ENCODE measurements at regions not wholly inside any gene's neighbourhood (a gene's known extent, or its start where the extent isn't known, plus 50 kb on each side); places are given as distances from the start of the nearest gene placed in this dataset.

DNA sequence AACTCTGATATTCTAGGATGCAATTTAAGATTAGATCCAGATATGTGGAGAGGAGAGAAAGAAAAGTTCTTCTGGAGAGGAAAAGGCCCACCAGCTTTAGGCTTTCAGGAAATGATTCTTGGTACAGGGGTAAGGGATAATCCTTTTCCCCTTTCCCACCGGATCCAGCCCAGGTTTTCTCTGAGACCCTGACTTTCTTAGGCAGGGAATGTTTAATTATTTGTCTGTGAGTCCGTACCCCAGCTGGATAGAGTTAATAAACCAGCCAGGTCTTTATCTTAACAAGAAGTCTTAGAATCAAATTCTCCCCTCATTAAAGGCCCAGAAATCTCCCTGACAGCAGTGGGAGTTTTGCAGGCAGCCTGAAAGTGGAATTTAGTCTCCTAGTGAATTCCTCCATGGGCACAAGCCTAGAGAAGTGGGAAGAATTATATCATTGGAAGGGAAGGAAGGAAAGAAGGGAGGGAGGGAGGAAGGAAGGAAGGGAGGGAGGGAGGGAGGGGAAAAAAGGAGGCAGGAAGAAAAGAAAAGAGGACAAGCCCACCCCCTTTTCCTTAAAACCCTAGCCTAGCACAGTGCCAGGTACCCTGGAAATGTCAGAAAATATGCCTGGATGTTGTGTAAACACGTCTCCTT is 189.0 kb downstream of the PLPP3 start:
- DNase-seq, result no peak

DNA sequence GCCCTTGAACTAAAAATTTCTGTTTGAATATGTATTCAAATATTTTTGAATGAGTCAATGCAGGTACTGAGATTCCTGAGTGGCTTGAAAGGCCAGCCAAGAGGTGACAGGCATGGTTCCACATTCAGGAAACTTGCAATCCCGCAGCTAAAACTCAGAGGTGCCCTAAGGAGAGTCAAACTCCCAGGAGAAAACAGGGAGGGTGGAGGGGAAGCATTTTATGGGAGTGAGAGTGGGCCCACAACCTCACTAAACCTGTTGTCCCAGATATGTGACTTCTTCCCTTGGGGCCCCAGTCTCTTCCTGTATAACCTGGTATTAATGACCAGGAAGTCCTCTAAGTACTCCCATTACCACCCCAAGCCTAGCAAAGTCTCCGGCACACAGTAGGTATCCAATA is 189.6 kb downstream of the PLPP3 start:
- no peak for DNase-seq

DNA sequence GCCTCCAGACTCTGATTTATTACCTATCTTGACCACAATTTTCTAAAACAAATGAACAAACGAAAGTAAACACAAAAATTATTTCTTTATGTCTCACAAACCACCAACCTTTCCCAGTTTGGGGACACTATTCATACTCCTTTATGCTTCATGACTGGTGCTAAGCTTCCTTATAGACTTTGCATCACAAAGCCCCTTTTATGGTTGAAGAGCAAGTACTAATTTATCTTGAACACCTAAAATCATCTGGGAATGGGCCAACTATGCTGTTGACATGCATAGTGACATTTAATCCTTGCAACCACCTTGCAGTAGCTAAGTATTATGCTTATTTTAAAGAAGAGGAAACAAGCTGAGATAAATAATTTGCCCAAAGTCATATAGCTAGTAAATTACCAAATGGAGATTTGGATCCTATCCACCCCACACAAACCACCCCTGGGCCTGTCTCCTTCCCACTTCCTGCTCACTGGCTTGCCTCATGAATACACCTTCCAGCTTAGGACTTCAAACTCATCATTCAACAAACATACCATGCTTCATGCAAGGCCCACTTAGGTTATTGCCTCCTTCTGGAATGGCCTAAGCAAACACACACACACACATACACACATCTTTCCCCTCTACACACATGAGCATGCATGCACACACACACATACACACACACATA is 192.2 kb downstream of the PLPP3 start:
- no peak for DNase-seq

DNA sequence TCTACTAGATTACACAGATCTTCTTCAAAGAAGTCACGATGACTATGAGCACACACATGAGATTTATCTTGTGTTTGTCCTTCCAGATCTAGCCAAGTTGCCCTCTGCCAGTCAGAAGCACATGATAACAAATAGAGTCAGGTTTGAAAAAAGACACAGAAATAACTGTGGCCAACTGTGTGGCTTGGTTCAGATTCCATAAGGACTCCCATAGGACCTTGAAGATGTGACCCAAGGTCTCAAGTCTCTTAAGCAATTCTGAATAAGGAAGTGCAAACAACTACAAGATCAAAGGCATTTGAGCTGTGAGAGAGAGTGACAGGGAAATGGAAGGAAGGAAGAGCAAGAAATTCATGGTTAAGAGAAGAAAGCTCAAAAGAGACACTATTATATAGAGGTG is 194.0 kb downstream of the PLPP3 start:
- no peak for DNase-seq

DNA sequence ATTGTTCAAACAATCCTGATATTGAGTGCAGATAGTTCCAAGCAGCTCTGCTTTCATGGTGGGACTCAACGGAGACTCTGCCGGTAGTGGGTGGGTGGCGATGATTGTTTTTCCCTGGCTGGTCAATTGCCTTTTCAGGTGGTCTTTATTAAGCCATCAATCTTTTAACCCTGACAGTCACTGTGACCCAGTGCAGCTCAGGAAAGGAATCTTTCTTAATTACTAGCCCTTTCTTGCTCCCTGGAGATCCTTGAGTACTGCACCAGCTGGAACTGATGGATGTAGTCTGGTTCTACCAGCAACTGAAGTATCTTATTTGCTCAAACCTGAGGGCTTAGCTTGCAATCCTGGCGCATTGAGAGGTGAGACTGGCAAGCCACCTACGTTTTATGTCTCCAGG is 196.4 kb downstream of the PLPP3 start:
- no peak for DNase-seq

DNA sequence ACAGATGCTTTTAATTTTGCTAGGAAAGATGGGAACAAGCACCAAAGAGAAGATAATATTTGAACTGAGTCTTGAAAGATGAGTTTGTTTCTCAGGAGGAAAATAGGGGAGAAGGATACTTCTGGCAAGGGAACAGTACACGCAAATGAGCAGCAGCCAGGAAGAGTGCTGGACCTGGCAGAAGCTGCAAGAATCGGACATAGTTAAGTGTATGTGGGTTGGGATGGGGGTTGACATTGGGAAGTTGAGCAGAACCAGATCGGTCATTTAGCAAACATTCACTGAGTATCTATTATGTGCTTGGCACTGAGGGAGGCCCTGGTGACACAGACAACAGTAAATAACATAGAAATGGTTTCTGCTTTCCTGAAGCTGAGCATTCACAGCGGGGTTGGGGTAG is 198.8 kb downstream of the PLPP3 start:
- no peak for DNase-seq

DNA sequence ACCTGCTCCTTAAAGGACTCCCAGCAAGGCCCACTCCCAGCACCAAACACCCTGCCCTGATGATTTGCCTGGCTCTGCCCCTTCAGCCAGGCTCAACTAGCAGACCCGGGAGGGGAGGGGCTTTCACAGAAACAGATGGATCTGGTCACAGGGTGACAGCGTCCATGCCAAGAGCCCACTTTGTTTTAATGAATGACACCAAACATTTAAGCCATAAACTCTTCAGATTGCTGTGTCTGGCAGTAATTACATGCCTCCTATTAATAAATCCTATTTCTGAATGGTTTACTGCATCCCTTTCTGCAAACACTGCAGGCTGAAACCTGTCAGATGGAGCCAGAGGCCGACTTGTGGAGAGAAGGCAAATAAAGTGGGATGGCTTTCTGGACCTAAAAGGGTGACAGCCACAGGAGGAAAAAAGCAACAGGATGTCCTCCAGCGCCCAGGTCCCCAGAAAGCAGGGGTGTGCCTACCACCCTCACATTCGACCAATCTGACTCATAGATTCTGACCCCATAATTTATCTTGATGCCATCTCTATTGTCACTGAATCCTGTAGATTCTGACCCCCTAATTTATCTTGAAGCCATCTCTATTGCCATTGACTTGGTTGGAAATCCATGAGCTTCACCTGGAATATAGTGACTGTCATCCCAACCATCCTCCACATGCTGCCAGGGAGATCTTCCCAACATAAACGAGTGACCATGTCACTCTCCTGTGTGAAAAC is 200.9 kb downstream of the PLPP3 start:
- no peak for DNase-seq

DNA sequence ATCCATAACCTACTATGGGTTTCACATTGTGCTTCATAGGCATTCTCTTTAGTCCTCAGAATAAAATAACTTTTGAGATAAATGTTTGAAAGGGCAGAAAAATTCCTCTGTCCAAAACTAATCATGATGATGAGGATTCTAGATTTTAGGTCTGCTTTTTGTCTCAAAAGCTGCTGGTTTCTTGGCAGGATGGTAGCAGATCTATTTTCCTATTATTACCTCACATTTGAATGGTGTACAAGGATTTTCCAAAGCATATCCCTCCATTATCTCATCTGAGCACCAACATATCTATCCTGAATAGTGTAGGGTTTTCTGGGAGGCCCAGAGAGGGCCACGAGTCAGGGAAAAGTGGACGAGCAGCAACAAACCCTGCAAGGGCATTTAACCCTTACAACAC is 201.9 kb downstream of the PLPP3 start:
- DNase-seq, result no peak

DNA sequence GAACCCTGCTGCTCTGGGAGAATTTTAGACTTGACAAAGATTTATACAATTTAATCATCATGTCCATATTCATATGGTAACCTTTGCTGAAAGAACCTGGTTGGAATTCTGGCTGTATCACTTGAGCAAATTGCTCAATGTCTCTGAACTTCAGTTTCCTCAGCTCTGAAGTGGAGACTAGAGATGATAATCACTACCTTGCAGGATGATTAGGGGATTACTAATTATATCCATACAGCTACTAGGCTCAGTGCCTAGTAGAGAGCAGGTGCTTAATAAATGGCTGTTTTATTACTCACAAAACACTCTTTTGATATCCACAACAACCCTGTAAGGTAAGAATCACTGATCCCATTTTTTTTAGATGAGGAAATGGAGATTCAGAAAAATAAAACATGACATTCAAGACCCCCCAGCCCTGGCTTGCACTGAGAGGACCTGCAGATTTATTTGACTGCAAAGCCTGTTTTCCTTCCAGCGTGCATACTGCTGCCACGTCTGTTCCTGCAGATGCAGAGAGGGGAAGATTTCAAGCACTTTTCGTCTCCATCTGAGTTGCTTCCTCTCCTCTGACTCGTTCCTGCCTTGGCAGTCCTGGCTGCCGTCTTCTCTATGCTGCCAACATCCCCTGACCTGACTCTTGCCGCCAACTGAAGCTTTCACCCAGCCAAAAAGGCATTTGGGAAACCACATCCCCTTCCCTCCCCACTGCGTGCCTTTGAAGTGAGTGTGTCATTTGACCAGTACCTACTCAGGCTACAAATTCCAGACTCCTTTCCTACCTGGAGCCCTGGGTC is 203.0 kb downstream of the PLPP3 start:
- DNase-seq, result no peak

DNA sequence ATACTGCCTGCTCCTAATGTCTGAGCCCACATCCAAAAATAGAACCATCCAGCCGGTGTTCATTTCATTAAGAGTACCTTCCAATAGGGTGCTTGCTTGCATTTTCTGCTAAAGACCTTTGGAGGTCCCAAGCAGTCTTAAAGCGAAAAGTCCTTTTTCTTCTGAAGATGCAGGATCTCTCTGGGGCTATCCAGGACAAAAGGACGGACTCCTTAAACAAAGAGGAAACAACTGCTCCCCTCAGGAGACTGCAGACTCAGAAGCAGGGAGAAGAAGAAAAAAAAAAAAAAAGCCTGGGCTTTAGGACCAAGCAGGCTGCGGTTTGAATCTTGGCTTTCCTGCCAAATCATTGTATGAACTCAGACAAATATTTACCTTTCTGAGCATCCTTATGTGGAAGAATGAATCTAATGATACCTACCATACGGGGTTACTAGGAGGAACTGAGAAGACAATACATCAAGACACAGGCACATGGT is 204.0 kb downstream of the PLPP3 start:
- DNase-seq, result no peak

DNA sequence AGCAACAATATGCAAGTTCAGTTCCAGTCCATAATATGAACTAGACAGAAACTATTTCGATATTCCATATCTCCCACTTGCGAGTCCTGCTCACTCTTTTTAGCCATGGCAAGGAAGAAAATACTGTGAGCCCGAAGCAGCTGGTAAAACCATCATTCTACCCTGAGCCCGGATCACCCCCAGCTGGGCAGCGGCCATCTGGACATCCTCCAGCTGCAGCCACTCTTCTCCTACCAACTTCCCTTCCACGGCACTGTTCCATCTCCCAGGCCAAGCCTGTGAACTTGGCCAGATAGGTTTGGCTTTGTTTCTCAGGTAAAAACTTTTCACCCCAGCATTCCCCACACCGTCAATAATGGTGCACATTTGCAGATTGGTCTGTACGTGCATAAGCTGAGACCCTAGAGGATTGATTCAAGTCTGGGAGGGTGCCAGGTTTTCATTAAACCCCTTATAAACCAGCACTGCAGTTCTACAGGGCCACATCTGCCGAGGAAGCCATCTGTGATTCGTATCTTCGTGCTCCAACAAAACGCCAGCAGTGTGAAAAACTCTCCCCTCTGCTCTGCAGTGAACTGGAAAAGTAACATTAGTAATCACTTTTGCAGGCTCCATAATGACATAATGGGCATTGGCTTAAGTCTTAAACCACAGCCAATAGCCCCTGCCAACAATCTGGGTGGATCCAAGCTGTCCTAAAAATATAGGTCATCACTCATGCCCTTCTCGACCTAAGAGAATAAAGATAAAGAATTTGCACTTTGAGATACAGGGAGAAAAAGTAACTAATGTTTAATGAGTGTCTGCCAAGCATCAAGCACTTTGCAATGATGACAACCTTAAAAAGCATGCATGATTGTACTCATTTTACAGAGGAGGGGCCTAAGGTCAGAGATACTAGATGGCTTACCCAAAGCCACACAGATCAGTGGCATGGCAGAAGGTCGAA is 205.1 kb downstream of the PLPP3 start:
- DNase-seq, result no peak

DNA sequence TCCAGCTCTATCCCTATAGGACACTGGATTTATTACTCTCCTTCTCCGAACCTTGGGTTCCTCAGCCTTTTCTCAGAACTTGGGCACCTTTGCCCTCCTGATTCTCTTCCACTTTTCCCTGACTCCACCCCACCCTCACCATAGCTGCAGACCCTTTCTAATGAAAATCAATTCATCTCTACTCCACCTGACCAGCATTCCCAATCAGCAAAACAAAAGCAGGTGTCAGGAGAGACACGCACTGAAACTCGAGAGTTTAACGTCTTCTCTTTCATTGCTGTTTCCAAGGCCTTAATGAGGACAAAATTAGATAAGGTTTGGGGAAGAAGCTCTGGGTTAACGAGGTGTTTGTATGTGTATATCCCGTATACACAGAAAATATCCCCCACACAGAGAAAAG is 208.8 kb downstream of the PLPP3 start:
- no peak for DNase-seq

DNA sequence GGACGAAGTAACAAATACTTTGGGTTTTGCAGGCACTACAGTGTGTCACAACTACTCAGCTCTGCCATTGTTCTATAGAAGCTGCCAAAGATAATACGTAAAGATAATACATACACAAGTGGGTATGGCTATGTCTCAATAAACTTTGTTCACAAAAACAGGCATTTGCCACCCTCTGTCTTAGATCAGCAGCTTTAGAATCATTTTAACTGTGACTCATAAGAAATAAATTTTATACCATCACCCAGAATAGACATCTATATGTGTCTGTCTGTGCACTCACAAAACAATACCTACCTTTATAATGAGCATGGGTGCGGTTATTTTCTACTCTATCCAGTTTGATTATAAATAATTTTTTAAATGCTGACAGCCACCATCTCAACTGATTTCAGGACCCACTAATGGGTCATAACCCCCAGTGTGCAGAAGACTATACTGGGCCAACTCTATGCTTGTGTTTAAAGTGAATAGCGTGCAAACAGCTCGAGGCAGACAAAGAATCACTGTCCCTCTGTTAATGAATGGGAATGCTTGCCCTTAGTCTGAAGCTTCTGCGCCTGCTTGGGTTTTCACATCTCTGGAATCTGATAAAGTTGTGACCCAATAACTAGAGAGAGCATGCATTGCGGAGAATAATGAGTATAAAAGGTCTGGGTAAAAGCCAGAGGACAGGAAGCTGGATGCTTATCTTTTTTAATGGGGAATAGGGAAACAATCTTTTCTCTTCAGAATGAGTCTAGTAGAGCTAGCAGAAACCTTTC is 216.2 kb downstream of the PLPP3 start:
- no peak for DNase-seq

DNA sequence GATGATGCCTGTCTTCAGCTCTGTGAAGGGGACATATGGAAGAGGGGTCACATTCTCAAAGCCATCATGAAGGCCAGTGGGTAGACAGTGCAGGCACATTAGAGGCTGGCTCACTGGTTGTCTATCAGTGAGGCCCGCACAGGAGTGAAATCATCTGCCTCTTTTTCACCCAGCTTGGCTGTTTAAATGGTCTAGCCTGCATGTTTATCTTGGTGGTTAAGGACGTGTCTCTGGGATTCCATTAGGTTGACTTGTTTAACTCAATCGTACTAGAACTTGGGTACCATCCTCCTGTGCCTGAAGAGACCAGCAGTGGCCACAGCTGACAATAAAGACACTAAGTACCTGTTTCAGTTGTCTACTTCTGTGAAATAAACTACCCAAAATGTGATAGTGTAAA is 219.3 kb downstream of the PLPP3 start:
- DNase-seq, result no peak

DNA sequence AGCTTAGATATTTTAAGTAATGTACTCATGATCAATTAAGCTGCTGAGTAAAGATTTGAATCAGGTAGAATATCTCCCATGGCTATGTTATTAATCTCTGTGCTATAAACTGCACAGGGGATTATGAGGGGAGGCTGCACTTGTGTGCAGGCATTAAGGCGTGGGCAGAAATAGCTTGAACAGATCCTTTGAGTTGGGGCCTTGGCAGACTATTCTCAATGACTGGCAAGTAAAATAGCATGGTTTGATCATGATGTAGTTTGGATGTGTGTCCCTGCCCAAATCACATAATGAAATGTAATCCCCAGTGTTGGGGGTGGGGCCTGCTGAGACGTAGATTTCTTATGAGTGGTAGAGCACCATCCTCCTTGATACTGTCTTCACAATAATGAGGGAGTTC is 220.3 kb downstream of the PLPP3 start:
- DNase-seq, result no peak

DNA sequence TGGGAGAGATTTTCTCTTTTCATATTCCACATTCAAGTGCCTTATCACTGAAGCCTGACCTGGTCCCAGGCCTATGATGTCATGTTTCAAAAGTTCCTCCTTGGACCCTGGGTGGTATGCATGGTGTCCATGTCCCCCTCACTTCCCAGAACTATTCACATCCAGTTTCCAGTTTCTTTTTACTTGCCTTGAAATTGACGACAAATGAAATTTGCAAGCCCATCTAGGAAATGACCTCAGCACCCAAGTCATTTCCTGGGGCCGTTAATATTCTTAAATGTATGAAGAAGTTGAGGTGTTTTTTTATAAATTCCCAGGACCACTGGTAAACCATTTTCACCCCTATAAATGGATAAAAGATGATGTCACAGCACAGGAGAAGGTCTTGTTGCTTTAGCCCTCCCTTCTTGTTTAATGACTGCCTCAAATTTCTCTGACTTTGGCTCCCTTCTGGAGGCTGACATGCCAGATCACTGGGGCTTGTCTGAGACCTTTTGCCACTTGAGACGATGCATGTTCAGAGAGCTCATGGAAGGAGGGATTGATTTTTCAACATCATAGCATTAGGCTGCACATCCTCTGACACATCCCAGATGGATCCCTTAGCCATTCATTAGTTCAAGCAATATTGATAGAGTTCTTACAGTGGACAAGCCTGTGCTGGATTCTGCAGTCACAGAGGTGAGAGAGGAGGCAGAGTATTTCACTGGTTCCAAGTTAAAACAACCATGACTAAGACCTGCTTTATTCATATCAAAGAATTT is 221.3 kb downstream of the PLPP3 start:
- no peak for DNase-seq

DNA sequence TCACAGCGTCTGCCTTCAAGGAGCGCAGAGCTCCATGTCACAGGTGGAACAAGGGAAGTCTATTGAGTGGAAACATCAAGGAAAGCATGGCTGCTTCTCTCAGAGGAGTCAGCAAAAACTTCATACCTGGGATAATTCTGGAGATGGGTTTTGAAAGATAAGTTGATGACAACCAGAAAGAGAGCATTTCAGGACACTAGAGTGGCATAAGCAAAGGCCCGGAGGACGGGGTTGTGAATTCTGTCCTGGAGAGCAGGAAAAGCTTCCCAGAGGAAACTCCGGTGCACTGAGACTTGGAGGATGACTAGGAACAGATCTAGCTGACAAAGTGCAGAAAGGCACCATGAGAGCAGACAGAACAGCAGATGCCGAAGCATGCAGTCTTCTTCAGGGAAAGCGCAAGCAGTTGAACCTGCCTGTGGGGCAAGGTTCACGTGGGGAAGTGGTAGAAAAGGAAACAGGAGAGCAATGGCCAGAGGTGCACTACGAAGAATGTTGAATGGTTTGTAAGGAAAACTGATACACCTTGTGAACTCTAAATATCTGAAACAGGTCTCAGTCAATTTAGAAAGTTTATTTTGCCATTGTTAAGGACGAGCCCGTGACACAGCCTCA is 222.9 kb downstream of the PLPP3 start:
- no peak for DNase-seq

DNA sequence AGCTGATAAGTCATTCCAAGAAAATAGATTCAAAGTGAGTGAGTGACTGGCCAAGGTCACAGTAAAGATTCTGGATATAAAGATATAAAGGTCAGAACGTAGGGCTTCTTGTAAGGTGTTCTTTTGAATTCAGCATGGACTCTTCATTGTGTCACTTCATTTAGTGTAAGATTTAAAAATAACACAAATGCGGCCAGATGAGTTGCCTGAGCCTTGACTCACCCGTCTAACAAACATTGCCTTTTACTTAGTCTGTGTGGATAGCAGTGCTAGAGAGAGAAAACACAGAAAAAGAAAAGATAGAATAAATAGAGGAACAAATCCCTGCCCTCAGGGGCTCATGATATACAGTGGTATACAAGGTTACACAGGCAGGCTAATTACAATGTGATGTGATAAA is 223.4 kb downstream of the PLPP3 start:
- DNase-seq, result no peak

DNA sequence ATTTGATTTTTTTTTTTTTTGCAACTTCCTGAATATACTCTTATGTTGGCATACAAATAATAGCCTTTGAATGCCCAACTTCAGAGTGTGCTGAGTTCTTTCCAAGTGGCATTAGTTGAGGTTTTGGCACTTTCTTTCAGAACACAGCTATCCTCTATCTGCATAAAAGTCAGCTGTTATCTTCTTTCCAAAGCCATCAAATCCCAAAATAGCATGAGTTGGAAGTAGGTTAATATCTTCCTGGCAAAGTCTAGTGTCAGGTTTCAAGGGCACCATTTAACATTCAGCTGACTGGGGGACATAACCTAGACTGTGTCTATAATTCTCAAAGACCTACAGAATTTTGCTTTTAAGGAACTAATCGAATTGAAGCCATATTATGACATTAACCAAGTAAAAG is 223.9 kb downstream of the PLPP3 start:
- DNase-seq, result no peak

DNA sequence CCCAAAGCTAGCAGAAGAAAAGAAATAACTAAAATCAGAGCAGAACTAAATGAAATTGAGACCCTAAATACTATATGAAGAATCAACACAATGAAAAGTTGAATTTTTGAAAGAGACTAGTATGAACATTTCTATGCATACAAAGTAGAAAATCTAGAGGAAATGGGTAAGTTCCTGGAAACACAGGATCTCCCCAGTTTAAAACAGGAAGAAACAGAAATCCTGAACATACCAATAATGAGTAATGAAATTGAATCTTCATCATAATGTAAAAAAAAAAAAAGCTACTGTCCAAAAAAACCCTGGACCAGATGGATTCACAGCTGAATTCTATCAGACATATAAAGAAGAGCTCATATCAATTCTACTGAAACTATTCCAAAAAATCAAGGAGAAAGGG is 233.5 kb downstream of the PLPP3 start:
- no peak for DNase-seq
